ENCODE measurements at regions not wholly inside any gene's neighbourhood (a gene's known extent, or its start where the extent isn't known, plus 50 kb on each side); places are given as distances from the start of the nearest gene placed in this dataset.

DNA sequence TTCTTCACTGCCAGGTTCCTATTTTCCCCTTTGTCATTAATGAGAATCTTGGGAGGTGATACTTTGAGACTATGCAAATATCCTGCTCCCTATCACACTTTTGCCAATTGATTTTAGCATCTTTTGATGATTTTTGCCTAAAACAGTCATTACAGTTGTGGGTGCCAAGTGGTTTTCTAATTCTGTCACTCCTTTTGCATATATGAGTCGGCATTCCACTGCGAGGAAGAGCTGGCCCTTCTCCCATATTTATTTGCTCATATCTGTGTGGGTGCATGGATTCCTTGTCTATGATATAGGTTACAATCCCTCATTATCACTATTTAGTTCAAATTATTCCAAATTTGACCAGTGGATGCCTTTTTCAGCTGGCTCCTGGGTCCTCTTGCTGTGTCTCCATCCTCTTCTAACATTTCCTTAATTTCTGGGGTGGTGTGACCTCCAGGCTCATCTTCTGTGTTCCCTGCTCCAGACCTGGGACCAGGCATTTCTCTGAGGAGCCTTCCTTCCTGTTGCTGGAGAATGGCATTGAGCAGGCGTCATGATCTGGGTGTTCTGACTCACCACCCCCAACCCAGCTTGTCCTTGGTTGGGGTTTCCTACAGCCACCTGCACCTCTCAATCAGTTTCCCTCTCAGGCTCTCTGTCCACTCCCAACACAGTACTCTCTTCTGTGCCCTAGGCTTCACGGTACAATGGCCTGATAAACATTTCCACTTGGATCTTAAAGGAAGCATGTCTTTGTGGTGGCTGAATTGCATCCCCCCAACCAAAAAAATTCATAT is 106.7 kb downstream of the NXNL2 start:
- H3K79me2 ChIP-seq (ENCODE audit: low read length), result no peaks in the 10 kb centered on the region
- no peaks in the 10 kb centered on the region for H3K27me3 ChIP-seq (ENCODE audit: low read depth, low read length)
- no peaks in the 10 kb centered on the region for H3K36me3 ChIP-seq (replicated peaks; ENCODE audit: low read depth, low read length)
- H3K9ac ChIP-seq (ENCODE audit: low read length), result no peak overlapping the region
- TF ChIP-seq, protein P1, sequence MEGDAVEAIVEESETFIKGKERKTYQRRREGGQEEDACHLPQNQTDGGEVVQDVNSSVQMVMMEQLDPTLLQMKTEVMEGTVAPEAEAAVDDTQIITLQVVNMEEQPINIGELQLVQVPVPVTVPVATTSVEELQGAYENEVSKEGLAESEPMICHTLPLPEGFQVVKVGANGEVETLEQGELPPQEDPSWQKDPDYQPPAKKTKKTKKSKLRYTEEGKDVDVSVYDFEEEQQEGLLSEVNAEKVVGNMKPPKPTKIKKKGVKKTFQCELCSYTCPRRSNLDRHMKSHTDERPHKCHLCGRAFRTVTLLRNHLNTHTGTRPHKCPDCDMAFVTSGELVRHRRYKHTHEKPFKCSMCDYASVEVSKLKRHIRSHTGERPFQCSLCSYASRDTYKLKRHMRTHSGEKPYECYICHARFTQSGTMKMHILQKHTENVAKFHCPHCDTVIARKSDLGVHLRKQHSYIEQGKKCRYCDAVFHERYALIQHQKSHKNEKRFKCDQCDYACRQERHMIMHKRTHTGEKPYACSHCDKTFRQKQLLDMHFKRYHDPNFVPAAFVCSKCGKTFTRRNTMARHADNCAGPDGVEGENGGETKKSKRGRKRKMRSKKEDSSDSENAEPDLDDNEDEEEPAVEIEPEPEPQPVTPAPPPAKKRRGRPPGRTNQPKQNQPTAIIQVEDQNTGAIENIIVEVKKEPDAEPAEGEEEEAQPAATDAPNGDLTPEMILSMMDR (IDR thresholded peaks at IDR 0.05; ENCODE audit: low read depth, low read length), result no peak
- no peak for TF ChIP-seq EZH2phosphoT487 (IDR thresholded peaks at IDR 0.05; ENCODE audit: low read depth)
- no peak overlapping the region for H3K4me3 ChIP-seq (ENCODE audit: low read length)
- no peaks in the 10 kb centered on the region for H3K4me1 ChIP-seq (ENCODE audit: low read length)
- H3K4me2 ChIP-seq (ENCODE audit: low read length), result no peak overlapping the region
- no peak overlapping the region for H3K27ac ChIP-seq (ENCODE audit: low read length)
- no peak overlapping the region for H2AFZ ChIP-seq (ENCODE audit: low read depth, low read length)
- H4K20me1 ChIP-seq (ENCODE audit: insufficient read depth, low read length), result no peaks in the 10 kb centered on the region
- H3K9me3 ChIP-seq (ENCODE audit: insufficient read depth, low read length), result no peaks in the 10 kb centered on the region

DNA sequence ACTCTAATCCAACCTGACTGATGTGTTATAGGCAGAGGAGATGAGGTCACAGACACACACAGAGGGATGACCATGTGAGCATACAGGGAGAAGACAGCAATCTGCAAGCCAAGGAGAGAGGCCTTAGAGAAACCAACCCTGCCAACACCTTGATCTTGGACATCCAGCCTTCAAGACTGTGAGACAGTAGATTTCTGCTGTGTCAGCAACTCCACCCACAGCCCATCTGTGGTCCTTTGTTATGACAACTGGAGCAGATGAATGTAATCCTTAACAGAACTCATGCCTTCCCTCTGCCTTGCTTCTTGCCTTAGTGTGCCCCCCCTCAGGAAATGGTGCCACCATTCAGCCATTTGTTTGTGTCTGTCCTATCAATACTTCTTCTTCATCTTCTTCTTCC is 107.4 kb downstream of the NXNL2 start:
- Histone ChIP-seq H3K9me3 (ENCODE audit: insufficient read depth, low read length) (no peaks in the 10 kb centered on the region), H3K4me2 (ENCODE audit: low read length) (no peak overlapping the region), H3K4me1 (ENCODE audit: low read length) (no peaks in the 10 kb centered on the region), H4K20me1 (ENCODE audit: insufficient read depth, low read length) (no peaks in the 10 kb centered on the region), H3K9ac (ENCODE audit: low read length) (no peak overlapping the region), H3K4me3 (ENCODE audit: low read length) (no peak overlapping the region), H2AFZ (ENCODE audit: low read depth, low read length) (no peak overlapping the region), H3K27ac (ENCODE audit: low read length) (no peak overlapping the region), H3K27me3 (ENCODE audit: low read depth, low read length) (no peaks in the 10 kb centered on the region), H3K36me3 (replicated peaks; ENCODE audit: low read depth, low read length) (no peaks in the 10 kb centered on the region), H3K79me2 (ENCODE audit: low read length) (no peaks in the 10 kb centered on the region)
- no peak for TF ChIP-seq EZH2phosphoT487 (IDR thresholded peaks at IDR 0.05; ENCODE audit: low read depth)
- TF ChIP-seq, protein P1 (IDR thresholded peaks at IDR 0.05; ENCODE audit: low read depth, low read length), result no peak

DNA sequence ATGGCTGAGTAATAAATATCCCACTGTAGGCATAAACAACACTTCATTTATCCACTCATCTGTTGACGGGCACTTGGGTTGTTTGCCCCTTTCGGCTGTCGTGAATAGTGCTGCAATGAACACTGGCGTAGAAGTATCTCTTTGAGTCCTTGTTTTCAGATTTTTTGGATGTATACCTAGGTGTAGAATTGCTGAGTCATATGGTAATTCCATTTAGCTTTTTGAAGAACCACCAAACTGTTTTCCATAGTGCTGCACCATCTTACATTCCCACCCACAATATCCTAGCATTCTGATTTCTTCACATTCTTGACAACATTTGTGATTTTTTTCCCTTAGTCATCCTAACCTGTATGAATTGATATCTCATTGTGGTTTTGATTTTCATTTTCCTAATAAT is 109.0 kb downstream of the NXNL2 start:
- Histone ChIP-seq H2AFZ (ENCODE audit: low read depth, low read length) (no peak overlapping the region), H3K9me3 (ENCODE audit: insufficient read depth, low read length) (no peaks in the 10 kb centered on the region), H4K20me1 (ENCODE audit: insufficient read depth, low read length) (no peaks in the 10 kb centered on the region), H3K36me3 (replicated peaks; ENCODE audit: low read depth, low read length) (no peaks in the 10 kb centered on the region), H3K4me3 (ENCODE audit: low read length) (no peak overlapping the region), H3K4me1 (ENCODE audit: low read length) (no peaks in the 10 kb centered on the region), H3K27ac (ENCODE audit: low read length) (no peak overlapping the region), H3K27me3 (ENCODE audit: low read depth, low read length) (no peaks in the 10 kb centered on the region), H3K79me2 (ENCODE audit: low read length) (no peaks in the 10 kb centered on the region), H3K9ac (ENCODE audit: low read length) (no peak overlapping the region), H3K4me2 (ENCODE audit: low read length) (no peak overlapping the region)
- TF ChIP-seq, protein P1 (IDR thresholded peaks at IDR 0.05; ENCODE audit: low read depth, low read length), result no peak
- no peak for TF ChIP-seq EZH2phosphoT487 (IDR thresholded peaks at IDR 0.05; ENCODE audit: low read depth)

DNA sequence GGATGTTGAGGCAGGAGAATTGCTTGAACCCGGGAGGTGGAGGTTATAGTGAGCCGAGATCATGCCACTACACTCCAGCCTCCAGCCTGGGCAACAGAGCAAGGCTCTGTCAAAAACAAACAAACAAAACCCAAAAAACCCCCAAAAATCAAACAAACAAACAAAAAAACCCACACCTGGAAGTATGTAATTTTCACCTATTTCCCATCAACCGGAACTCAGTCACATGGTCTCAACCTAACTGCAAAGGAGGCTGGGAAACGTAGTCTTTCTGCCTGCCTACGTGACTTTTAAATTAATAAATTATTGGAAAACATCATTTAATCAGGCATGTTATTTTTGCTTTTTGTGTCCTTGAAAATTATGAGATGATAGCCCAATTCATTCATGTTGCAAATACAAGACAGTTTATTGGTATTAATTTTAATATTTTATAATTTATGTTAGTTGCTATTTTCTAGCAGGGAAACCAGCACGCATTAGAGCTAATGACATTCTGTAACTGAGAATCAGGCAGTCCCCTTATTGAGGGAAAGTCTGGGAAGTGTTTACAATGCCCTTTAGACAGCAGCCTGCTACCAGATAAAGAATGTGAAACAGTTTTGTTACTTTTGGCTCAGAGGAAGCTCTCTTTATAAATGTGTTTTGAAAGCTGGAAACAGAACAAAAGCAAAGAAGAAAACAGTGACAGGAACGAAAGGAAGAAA is 110.3 kb downstream of the NXNL2 start:
- Histone ChIP-seq H3K4me2 (ENCODE audit: low read length) (no peak overlapping the region), H3K4me1 (ENCODE audit: low read length) (no peaks in the 10 kb centered on the region), H3K9me3 (ENCODE audit: insufficient read depth, low read length) (no peaks in the 10 kb centered on the region), H2AFZ (ENCODE audit: low read depth, low read length) (no peak overlapping the region), H3K27me3 (ENCODE audit: low read depth, low read length) (no peaks in the 10 kb centered on the region), H3K79me2 (ENCODE audit: low read length) (no peaks in the 10 kb centered on the region), H3K36me3 (replicated peaks; ENCODE audit: low read depth, low read length) (no peaks in the 10 kb centered on the region), H3K27ac (ENCODE audit: low read length) (no peak overlapping the region), H4K20me1 (ENCODE audit: insufficient read depth, low read length) (no peaks in the 10 kb centered on the region), H3K9ac (ENCODE audit: low read length) (no peak overlapping the region), H3K4me3 (ENCODE audit: low read length) (no peak overlapping the region)
- TF ChIP-seq EZH2phosphoT487 (IDR thresholded peaks at IDR 0.05; ENCODE audit: low read depth), result no peak
- TF ChIP-seq, protein P1 (IDR thresholded peaks at IDR 0.05; ENCODE audit: low read depth, low read length), result no peak
